ENCODE measurements at regions not wholly inside any gene's neighbourhood (a gene's known extent, or its start where the extent isn't known, plus 50 kb on each side); places are given as distances from the start of the nearest gene placed in this dataset.
A peak's percentile ranks its signal among the peaks of the same experiment; 100 is the strongest.

DNA sequence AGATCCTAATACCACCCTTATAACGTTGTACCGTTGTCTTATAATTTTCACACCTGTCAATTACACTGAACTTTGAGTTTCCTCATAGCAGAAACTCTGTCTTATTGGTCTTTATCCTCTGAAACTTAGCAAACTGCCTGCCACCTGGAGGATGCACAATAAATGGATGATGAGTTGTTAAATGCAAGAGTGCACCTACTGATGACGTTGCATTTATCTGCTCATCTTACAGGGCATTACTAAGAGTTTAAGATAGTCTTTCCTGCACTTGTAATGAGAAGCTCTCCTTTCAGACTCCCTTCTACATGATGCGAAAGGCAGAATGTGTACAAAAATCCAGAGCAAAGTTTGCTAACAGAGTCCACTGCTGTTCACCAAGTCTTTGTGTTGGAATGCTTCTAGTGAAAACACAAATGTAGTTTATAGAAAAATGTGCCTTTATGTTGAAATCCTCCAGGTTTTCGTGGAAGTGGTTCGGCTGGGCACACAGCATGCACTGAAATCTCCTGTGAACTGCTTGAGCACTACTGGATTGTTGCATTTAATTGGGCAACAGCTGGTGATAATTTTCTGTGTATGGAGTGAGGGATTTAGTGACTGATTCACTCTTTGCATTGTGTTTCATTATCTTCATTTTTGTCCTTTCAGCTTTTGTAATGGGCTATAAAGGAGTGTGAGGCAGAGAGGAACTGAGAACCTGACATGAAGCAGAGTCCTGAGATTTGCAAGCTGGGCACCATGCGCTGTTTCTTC is 665.8 kb upstream of the ID2 start:
- DNase-seq (ENCODE audit: low read depth): no peak

DNA sequence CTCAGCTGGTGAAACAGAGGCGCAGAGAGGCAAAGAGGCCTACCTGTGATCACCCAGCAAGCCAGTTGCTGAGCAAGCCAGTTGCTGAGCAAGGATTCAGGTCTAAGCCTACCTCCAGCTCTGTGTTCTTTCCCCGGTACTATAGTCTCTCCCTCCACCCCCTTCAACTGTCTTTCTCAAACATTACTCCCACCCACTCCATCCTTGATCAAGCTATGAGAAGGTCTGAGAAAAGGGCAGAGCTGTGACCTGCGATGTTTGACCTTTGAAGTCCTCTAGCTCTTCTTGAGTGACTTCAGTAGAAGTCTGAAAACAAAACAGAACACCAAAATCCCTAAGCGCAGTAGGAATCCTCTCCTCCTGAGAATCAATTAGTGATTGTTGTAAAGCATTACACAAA is 665.2 kb upstream of the ID2 start:
- no peak for DNase-seq (ENCODE audit: low read depth)

DNA sequence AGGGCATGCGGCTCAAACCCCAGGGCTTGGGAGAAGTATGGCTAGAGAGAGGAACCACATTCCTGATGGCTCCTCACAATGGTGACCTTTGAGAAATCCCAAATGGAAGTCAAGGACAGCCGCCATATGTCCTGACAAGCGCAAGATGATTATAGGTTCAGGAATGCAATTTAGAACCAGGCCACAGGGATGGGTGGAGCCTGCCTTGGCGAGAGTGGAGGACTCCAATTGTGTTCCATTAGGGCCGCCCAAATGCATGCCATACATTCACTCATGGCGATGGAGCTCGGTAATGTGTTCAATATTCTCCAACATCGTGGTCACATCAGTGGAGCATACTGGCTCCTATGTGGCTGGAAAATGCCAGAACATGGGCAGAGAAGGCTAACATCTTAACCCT is 662.9 kb upstream of the ID2 start:
- no peak for DNase-seq (ENCODE audit: low read depth)

GRCh38 chr2:8019934-8020333 is 661.9 kb upstream of the ID2 start:
- no peak for DNase-seq (ENCODE audit: low read depth)

GRCh38 chr2:8021921-8022320 is 659.9 kb upstream of the ID2 start:
- peak; percentile 21 for DNase-seq (ENCODE audit: low read depth)

DNA sequence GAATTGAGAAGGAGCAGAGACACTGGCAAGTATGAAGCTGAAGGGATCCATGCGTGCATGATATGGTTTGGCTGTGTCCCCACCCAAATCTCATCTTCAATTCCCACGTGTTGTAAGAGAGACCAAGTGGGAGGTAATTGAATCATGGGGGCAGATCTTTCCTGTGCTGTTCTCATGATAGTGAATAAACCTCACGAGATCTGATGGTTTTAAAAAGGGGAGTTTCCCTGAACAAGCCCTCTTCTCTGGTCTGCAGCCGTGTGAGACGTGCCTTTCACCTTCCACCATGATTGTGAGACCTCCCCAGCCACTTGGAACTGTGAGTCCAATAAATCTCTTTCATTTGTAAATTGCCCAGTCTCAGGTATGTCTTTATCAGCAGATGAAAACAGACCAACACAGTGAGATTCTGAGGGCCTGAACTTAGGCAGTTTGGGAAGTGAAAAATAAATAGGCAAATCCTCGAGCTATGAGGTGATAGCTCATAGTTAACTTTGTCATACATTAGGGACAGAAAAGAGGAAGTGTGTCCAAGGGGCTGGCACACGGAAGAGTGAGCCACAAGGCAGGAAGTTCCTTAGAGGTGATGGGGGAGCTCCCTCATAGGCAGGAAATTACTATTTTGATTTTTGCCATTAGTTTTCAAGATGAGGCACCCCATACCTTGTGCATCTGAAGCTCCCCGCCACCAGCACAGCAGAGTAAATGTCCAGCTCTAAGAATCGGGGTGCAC is 658.8 kb upstream of the ID2 start:
- no peak for DNase-seq (ENCODE audit: low read depth)

DNA sequence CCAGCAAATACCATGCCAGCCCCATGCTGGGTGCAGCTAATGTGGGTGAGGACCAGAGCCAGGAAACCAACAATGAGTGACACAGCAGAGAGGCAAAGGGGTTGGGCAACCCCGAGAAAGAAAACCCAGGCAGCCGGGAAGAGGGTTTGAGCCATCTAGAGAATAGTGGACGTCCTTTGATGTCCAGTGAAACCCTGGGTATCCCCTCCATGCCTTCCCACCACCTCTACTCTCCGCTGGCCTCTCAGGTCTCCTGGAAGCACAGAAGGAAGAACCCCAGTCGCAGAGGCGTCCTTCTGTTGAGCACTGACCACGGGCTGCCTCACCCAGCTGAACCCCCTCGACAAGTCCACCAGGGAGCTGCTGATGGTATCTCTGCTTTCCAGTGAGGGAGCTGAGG is 657.4 kb upstream of the ID2 start:
- DNase-seq (ENCODE audit: low read depth): no peak

DNA sequence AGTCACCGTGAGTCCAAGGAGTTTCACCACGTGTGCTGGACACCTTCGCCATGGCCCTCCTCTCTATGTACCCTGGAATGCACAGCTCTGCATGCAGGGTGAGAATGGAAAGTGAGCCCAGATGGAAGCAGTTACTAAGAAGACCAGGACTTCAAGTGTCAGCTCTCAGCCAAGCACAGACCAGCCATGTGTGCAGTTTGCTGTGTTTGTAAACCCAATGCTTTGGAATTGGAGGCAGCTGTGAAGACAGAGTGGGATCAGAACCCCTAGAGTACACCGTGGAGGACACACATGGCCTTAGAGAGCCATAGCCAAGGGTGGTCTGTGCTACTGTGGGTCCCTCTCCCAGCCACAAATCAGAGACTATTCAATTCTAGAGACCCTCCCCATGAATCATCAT is 655.5 kb upstream of the ID2 start:
- DNase-seq (ENCODE audit: low read depth): no peak

GRCh38 chr2:8027387-8027786 is 654.5 kb upstream of the ID2 start:
- DNase-seq (ENCODE audit: low read depth): no peak

DNA sequence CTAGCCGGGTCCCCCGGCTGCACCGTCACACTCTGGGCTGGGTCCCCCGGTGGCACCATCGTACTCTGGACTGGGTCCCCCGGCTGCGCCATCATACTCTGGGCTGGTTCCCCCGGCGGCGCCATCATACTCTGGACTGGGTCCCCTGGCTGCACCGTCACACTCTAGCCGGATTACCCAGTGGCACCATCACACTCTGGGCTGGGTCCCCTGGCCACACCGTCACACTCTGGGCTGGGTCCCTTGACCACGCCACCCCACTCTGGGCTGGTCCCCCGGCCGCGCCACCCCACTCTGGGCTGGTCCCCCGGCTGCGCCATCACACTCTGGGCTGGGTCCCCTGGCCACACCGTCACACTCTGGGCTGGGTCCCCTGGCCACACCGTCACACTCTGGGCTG is 653.8 kb upstream of the ID2 start:
- no peak for DNase-seq (ENCODE audit: low read depth)

DNA sequence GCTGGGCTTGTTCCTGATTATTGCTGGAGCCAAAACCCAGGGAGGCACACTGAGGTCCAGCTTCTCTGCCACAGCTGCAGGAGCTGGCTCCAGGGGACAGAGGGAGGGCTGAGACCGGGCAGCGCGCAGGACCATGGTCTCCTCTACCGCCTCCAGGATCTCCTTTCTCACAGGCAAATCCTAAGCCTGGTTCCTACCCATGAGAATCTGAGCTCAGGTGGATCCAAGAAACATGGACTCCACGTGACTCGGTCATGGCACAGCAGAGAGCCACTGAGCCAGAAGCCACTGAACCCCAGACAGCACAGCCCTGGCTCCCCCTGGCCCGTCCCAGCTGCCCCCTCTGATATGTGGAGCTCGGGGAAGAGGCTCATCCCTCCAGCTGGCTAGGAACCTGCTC is 653.4 kb upstream of the ID2 start:
- DNase-seq (ENCODE audit: low read depth): no peak

DNA sequence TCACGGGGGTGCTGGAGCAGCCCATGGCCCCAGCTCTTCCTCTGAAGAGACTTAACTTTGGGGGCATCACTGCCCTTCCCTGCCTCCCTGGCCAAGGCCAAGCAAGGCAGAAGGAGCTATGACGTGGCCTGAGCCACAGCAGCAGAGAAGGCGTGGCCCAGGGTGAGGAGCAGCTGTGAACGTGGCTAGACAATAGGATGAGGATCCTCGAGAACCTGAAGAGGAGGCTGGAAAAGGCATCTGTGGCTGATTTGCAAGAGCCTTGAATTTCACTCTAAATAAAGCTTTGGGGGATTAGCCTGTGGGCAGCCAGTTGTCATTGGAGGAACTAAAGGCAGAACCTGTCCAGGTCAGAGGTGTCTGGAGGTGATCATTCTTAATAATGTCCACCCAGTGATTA is 652.9 kb upstream of the ID2 start:
- DNase-seq (ENCODE audit: low read depth): no peak

- DNase-seq (ENCODE audit: low read depth): peak; percentile 36
These were observed 651.1 kb upstream of the ID2 start for GRCh38 chr2:8030573-8031303.

- DNase-seq (ENCODE audit: low read depth): no peak
These were observed 650.5 kb upstream of the ID2 start for GRCh38 chr2:8031370-8031769.

GRCh38 chr2:8033546-8034096 is 648.2 kb upstream of the ID2 start:
- DNase-seq (ENCODE audit: low read depth): no peak

DNA sequence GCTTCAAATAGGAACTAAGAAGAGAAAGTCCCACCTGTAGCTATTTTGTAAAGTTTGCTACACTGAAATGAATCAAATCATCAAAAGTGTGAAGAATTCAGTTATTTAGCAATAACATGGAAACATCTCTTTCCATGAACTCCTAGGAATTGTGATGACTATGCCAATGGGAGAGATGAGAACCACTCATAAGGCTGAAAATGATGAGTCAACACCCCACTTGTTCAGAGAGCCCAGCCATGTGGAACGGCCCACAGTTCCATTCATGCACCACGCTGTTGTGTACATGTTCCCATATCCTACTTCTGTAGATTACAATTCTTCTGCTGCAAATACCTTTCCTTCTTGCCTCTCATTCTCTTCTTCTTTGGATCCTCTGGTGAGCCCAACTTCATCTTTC is 645.5 kb upstream of the ID2 start:
- DNase-seq (ENCODE audit: low read depth): no peak

DNA sequence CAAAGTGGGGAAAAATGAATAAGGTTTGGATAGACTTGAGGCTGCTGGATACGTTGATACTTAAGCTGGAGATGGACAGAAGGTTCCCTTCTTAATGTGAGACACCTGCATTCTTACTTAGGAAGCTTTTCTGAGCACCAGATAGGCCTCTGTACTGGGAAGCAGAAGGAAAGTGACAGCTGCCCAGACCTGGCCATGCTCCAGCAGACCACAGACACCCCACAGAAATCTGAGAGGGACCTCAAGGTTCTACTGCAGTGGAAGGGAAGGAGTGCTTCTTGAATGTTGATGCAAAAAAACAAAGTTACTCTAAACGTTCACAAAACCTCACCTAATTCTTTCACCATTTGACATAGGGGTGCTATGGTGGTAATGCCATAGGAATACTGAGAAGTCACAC is 642.1 kb upstream of the ID2 start:
- DNase-seq (ENCODE audit: low read depth): no peak

DNA sequence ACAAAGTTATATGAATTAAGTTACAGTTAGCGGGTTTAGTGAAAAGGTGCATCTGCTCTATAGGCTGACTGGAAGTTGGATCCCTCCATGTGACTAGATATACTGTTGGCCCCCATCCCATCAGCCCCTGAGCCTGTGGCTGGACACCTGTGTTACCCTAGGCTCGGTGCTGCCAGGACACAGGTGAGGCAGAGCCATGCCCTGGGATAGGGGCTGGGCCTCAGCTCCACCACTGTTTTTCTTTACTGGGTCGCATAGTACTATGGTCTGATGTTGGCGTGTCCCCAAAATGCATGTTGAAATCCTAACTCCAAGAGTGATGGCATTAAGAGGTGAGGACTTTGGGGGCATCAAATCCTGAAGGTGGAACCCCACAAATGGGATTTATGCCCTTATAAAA is 638.6 kb upstream of the ID2 start:
- no peak for DNase-seq (ENCODE audit: low read depth)

DNA sequence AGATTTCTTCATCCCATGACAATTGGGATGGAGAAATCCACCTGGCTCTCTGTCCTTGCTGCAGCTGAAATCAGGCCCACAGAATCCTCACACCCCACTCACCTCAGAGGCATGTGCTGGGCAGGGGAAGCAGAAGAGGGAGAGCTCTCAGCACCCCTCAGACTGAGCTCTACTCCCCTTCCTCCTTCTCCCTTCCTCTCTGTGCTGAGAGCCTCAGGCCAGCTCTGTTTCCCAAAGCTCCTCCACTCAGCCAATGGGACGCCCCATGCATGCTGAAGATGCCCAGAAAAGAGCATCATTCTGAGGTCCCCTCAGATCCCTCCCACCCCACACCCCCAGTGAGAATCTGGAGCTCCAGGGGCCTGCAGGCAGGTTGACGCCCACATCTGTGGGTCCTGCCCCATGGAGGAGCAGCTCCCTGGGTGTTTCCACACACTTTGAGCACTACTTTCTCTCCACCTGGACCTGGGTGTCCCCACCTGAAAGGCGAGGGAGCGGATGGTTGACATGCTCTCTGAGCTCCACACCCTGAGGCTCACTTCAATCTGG is 637.7 kb upstream of the ID2 start:
- no peak for DNase-seq (ENCODE audit: low read depth)

DNA sequence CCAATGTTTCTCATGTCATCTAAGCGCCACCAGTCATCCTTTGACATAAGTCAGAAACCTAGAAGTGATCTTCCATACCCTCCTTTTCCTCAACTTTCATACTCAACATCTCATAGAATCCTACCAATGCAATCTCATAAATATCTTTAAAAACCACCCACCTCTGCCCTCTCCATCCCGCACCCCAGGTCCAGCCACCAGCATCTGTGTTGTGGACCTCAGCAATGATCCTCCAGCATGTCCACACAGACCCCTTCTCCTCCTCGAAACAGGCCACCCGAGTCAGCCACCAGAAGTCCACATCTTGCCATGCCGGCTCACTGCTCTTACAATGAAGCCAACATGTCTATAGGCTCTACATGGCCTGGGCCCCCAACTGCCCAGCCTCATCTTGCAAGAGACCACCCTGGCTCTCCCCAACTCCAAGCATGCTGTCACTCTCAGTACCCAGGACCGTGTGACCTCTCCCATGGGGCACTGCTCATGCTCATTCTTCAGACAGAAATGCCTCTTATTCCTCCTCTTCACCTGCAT is 636.7 kb upstream of the ID2 start:
- DNase-seq (ENCODE audit: low read depth): no peak

GRCh38 chr2:8046849-8047248 is 635.0 kb upstream of the ID2 start:
- no peak for DNase-seq (ENCODE audit: low read depth)

DNA sequence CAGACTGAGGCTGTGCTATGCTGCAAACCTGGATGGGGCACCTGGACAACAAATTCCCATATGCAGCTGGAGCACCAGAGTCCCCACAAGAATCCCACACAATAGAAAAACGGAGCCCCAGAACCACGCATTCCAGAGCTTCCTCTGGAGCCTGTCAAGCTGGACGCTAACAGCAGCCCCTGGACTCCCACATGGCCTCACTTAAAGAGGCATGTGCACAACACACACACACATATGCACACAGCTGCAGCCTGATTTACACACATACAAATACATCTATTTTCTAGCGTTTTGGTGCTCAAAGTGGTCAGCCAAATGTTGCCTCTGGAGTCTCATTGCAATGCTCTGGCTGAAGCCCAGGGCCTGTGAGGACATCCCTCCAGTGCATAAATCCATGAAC is 632.7 kb upstream of the ID2 start:
- peak; percentile 10 for DNase-seq (ENCODE audit: low read depth)
